Right cardiac atrium (tissue), 5 donors: ENCODE measurements at regions not wholly inside any gene's neighbourhood (a gene's known extent, or its start where the extent isn't known, plus 50 kb on each side); places are given as distances from the start of the nearest gene placed in this dataset.

ENCODE experiments used
- ATAC-seq, 2 donors: fragments of 200-7000 bp; cut with Tn5 transposase; one replicate each; pipeline versions ENCODE4 v1.8.0 to v1.9.1; 2020; ENCODE audit warnings: moderate library complexity in 2 of 2, mild to moderate bottlenecking in 1 of 2
- DNase-seq, 3 donors: peaks; one replicate each; pipeline ENCODE4 v3.0.0-alpha.2; 2020
- H3K27ac ChIP-seq: one replicate; pipeline ENCODE4 v1.5.1; 2013; ENCODE audit warnings: mild to moderate bottlenecking, low read length, control low read depth, moderate library complexity
- H3K27me3 ChIP-seq: one replicate; pipeline ENCODE4 v1.6.1; 2013; ENCODE audit not compliant: control insufficient read depth, insufficient read depth
- H3K4me1 ChIP-seq: one replicate; pipeline ENCODE4 v1.6.1; 2013; ENCODE audit warnings: low read length; ENCODE audit not compliant: control insufficient read depth, insufficient read depth
- H3K4me3 ChIP-seq: one replicate; pipeline ENCODE4 v1.5.1; 2013; ENCODE audit warnings: low read length, control low read depth
- H3K9me3 ChIP-seq: one replicate; pipeline ENCODE4 v1.6.1; 2013; ENCODE audit warnings: low read length; ENCODE audit not compliant: control insufficient read depth
- WGBS: extraction: QIAGEN DNeasy Blood & Tissue Kit; methylation state at CpG from one replicate; pipeline ENCODE4 v1.1.7; 2013; 5-methylcytosine and 5-hydroxymethylcytosine counted together
- intact Hi-C, 4 donors: fragments of 100-400 bp; cut with DNase I; formaldehyde crosslinking; loops; one replicate each; pipeline versions ENCODE4 v1.11.0 to v1.14.0; 2022 to 2023
- donor health status: healthy with polysubstance abuse.
- donor health status: DM: no; HTN: yes; CAD: no.
- donor health status: DM: no; HTN: no; CAD: no.
- donor health status: DM: no; HTN: yes; CAD: no; lungs with severe emphysema.
- donor health status: DM: yes; HTN: yes; CAD: no.

DNA sequence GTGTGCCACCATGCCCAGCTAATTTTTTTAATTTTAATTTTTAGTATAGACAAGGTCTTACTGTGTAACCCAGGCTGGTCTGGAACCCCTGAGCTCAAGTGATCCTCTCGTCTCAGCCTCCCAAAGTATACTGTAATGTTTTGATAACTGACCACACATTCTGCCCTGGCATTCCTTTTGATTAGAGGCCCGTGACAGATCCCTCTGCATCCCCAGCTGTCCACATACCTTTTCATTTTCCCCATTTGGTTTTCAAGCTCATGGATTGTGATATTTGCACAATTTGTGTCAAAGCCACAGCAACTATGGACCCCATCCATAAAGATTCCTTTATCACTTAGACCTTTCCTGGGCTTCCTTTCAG is 116.8 kb upstream of the ATP1A1 start:
- ATAC-seq: no peak
- Histone ChIP-seq H3K4me3 (no peak overlapping the region), H3K4me1 (no peaks in the 10 kb centered on the region), H3K27ac (no peak overlapping the region), H3K9me3 (no peaks in the 10 kb centered on the region), H3K27me3 (no peaks in the 10 kb centered on the region)
- intact Hi-C loops: no loop called here
- no peak for DNase-seq
- WGBS: 73% methylated on average over 2 of the region's 2 CpGs

- DNase-seq (no peak), ATAC-seq (no peak)
- no peaks in the 10 kb centered on the region for H3K27me3 ChIP-seq
- intact Hi-C loops: no loop called here
- H3K4me3 ChIP-seq: no peak overlapping the region
- WGBS: 76% methylated on average over 3 of the region's 3 CpGs
- H3K4me1 ChIP-seq: no peaks in the 10 kb centered on the region
- no peaks in the 10 kb centered on the region for H3K9me3 ChIP-seq
- H3K27ac ChIP-seq: no peak overlapping the region
Observed at GRCh38 chr1:116256875-116257274, 116.2 kb upstream of the ATP1A1 start.

- no peak overlapping the region for H3K27ac ChIP-seq
- H3K9me3 ChIP-seq: no peaks in the 10 kb centered on the region
- WGBS: 84% methylated on average over 3 of the region's 3 CpGs
- no peak for DNase-seq
- no peaks in the 10 kb centered on the region for H3K4me1 ChIP-seq
- H3K27me3 ChIP-seq: no peaks in the 10 kb centered on the region
- H3K4me3 ChIP-seq: no peak overlapping the region
- no peak for ATAC-seq
- intact Hi-C loops: no loop called here
Observed at GRCh38 chr1:116257341-116257767, 115.7 kb upstream of the ATP1A1 start.

- Histone ChIP-seq H3K27ac (no peak overlapping the region), H3K27me3 (no peaks in the 10 kb centered on the region), H3K9me3 (no peaks in the 10 kb centered on the region), H3K4me3 (no peak overlapping the region), H3K4me1 (no peaks in the 10 kb centered on the region)
- DNase-seq (no peak), ATAC-seq (no peak)
- intact Hi-C loops: no loop called here
- 94% methylated on average over 3 of the region's 3 CpGs for WGBS
Observed at GRCh38 chr1:116257836-116258235, 115.2 kb upstream of the ATP1A1 start.

DNA sequence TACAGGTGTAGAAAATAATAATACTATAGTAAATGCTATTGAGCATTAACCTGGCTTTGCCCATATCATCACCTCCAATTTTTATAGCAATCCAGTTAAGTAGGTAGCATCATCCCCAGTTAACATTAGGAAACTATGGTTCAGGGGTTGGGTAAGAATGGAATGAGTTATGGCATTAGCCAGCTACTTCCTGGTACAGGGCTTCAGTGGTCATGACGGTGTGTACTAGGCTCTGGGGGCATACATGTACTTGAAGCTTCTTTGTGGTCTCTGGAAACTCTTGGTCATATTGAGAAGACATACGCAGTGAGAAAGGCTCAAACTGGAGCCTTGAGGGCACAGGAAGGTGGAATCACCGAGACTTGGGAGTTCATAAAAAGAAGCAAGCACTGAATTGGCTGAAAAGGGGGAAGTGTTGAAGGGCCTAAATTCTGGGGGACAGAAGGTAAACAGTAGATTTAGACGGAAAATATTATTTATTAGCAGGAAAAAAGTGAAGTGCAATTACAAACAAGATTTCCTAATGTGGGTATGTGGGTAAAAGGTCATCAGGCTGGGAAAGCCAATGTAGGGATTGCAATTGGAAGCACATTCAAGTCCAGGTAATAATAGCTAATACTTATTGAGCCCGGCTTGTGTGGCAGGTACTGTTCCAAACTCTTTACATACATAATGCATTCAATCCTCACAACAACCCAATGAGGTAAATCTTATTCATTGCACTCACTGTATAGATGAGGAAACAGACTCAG is 114.2 kb upstream of the ATP1A1 start:
- H3K27ac ChIP-seq: no peak overlapping the region
- no peaks in the 10 kb centered on the region for H3K4me1 ChIP-seq
- no peak overlapping the region for H3K4me3 ChIP-seq
- DNase-seq: no peak
- H3K27me3 ChIP-seq: no peaks in the 10 kb centered on the region
- intact Hi-C loops: no loop called here
- WGBS: 85% methylated on average over 5 of the region's 5 CpGs
- no peaks in the 10 kb centered on the region for H3K9me3 ChIP-seq
- ATAC-seq: no peak

DNA sequence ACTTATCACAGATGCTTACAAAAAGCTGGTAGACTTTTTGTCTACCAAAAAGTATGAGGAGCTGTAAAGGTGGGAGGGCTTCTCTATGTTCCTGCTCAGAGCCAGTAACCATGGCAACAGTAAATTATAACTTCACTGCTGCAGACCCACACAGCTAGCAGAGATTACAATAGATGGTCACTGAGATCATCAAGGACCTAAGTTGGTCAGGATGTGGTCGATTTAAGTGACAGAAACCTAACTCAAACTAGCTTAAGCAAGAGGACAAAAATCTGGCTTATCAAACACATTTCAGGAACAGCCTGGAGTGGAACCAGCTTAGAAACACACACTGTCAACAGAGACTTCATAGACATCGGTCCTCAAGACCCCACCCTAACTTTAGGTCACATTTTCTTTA is 113.4 kb upstream of the ATP1A1 start:
- ATAC-seq: no peak
- no peak overlapping the region for H3K27ac ChIP-seq
- intact Hi-C loops: no loop called here
- H3K9me3 ChIP-seq: no peaks in the 10 kb centered on the region
- 63% methylated on average over 2 of the region's 2 CpGs for WGBS
- no peaks in the 10 kb centered on the region for H3K27me3 ChIP-seq
- DNase-seq: no peak
- H3K4me1 ChIP-seq: no peaks in the 10 kb centered on the region
- no peak overlapping the region for H3K4me3 ChIP-seq

DNA sequence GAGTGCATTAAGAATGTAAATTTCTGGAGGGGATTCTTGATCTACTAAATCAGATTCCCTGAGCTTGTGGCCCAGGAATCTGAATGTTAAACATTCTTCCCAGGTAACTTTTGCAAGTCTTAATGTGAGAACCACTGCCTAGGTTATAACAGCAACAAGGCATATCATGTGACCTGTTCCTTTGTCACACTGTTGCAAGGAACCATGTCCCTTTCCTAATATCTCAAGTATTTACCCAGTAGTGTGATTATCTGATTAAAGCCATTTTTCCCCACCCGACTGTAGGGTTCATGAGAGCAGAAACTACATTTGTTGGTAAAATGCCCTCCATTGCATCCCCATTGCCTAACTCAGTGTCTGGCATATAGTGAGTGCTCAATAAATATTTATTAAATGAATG is 112.9 kb upstream of the ATP1A1 start:
- intact Hi-C loops: no loop called here
- Histone ChIP-seq H3K27ac (no peak overlapping the region), H3K27me3 (no peaks in the 10 kb centered on the region), H3K4me1 (no peaks in the 10 kb centered on the region), H3K4me3 (no peak overlapping the region), H3K9me3 (no peaks in the 10 kb centered on the region)
- 81% methylated on average over 1 of the region's 1 CpG for WGBS
- ATAC-seq (no peak), DNase-seq (no peak)

DNA sequence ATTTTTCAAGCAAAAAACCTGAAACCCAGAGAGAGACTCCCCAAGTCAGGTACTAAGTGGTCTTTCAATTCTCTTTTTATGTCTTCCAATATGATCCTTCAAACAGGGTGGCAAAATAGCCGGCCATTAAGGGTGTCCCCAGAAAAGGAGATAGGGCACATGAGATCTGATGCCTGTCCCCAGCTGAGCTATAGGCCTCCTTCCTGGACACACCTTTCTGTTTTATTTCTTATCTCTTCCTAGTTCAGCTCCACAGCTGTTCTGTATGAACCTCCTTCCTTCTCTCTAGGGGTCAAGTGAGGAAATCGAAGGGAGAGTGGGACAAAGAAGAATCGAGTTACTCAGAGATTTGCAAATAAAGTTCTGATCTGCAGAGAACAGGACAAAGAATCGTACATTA is 112.4 kb upstream of the ATP1A1 start:
- no peak overlapping the region for H3K27ac ChIP-seq
- H3K9me3 ChIP-seq: no peaks in the 10 kb centered on the region
- DNase-seq (no peak), ATAC-seq (no peak)
- H3K4me1 ChIP-seq: no peaks in the 10 kb centered on the region
- WGBS: 50% methylated on average over 4 of the region's 4 CpGs
- H3K4me3 ChIP-seq: no peak overlapping the region
- intact Hi-C loops: no loop called here
- no peaks in the 10 kb centered on the region for H3K27me3 ChIP-seq

DNA sequence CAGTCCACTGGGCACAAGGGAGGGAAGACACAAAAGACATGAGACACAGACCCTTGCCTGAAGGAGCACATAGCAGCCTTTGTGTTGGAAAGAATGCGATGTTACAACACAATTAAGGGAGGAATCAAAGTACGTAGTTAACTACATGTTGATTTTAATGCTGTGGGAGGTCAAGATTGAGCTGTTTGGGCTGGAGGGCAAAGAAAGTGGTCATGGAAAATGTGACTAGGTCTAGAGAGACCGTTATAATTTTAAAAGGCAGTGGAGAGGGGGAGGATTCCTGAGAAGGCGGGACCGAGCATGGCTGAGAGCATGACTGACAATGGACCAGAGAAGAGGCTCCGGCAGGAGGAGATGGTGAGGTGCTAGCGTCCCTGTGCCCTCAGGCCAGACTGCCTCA is 111.8 kb upstream of the ATP1A1 start:
- DNase-seq (no peak), ATAC-seq (peak in 1 of 2 donors; percentile 65)
- H3K27me3 ChIP-seq: no peaks in the 10 kb centered on the region
- H3K27ac ChIP-seq: no peak overlapping the region
- 47% methylated on average over 7 of the region's 7 CpGs for WGBS
- no peaks in the 10 kb centered on the region for H3K9me3 ChIP-seq
- H3K4me1 ChIP-seq: no peaks in the 10 kb centered on the region
- H3K4me3 ChIP-seq: no peak overlapping the region
- intact Hi-C loops: no loop called here

DNA sequence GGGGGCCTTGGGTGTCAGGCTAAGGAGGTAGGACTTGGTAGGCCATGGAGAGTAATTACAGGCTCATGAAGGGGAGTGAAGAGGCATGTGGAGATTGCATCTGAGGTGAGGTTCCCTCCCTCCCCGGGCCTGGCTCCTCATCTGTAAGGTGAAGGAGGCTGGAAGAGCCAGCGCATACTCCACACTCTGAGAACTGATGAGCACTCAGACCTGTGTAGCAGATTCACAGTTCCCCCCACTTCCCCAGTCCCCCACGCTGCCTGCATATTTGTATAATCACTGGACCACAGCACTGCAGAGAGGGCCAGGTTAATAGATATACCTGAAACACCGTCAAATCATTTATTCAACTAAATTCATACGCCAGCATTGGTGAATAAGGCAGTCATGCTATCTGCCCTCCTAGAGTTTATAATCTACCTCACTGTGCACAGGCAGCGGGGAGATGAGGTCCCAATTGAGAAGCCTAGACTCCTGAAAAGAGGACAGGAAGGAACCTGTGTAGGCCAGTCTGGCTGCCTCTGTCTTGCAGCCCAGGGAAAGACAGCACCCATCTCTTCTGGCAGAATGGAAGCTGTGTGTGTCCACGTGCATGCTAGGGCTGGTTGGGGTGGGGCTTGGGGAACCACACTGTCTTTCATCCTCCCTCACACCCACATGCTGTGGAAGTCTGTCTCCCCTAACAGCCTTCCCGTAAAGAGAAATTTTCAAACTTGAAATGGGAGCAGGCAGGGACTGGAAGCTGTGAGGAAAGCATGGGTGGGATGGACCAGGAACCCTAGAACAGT is 110.6 kb upstream of the ATP1A1 start:
- Histone ChIP-seq H3K27me3 (no peaks in the 10 kb centered on the region), H3K9me3 (no peaks in the 10 kb centered on the region), H3K4me1 (no peaks in the 10 kb centered on the region), H3K4me3 (no peak overlapping the region), H3K27ac (no peak overlapping the region)
- ATAC-seq: no peak
- 73% methylated on average over 8 of the region's 8 CpGs for WGBS
- intact Hi-C loops: no loop called here
- no peak for DNase-seq

DNA sequence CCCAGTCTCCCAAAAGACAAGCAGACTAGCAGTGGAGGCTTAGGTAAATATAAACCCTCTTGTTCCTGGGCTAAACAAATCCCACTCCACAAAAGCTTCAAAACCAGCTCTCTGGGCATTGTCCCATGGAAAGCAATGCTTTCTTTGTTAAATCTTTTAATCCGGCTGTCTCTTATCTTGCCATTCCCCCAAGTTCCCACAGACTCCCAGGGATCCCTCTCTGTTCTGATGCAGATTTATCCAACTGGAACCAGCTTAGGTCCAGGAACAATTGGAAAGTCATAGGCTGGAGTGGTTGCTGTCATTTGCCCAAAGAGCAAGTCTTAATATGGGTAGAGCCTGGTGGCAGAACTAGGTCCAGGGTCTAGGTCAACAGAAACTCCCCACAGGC is 110.1 kb upstream of the ATP1A1 start:
- intact Hi-C loops: no loop called here
- Histone ChIP-seq H3K27me3 (no peaks in the 10 kb centered on the region), H3K4me1 (peaks cover 2% of the 10 kb centered on the region), H3K27ac (no peak overlapping the region), H3K4me3 (no peak overlapping the region), H3K9me3 (no peaks in the 10 kb centered on the region)
- WGBS: 75% methylated on average over 1 of the region's 1 CpG
- ATAC-seq (no peak), DNase-seq (no peak)
